ENCODE measurements at regions not wholly inside any gene's neighbourhood (a gene's known extent, or its start where the extent isn't known, plus 50 kb on each side); places are given as distances from the start of the nearest gene placed in this dataset.

DNA sequence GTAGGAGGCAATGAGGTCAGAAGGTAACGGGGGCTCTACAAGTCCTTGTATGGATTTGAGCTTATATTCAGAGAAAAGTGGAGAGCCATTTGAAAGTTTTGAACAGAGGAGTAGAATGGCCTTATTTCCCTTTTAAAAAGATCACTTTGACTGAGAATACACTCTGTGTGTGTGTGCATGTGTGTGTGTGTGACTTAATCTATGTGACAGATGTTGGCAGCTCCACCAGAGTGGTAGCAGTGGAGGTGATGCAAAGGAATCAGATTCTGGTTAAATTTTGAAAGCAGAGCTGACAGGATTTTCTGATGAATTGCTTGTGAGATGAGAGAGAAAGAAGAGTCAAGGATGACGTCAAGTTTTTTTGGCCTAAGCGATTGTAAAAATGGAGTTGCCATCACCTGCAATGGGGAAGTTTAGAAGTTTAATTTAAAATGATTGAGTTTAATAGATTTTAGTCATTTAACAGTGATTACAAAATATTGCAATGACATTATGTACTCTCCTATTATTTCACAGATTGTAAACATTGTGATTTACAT, 172.2 kb upstream of the HEY2 start:
- Histone ChIP-seq H4K20me1 (ENCODE audit: control insufficient read depth, insufficient read depth, low read length, poor library complexity, severe bottlenecking) (no peaks in the 10 kb centered on the region), H3K9ac (ENCODE audit: low read length) (no peak overlapping the region), H3K4me1 (ENCODE audit: control insufficient read depth in 2 of 2, insufficient read depth in 2 of 2, low read length in 2 of 2) (no peaks in the 10 kb centered on the region), H3K9me3 (ENCODE audit: control extremely low read depth in 1 of 3, control insufficient read depth in 2 of 3, insufficient read depth in 1 of 3, low read length in 2 of 3) (no peaks in the 10 kb centered on the region), H2AFZ (ENCODE audit: insufficient read depth, low read depth, low read length, poor library complexity, severe bottlenecking) (no peak overlapping the region), H3K4me2 (replicated peaks; ENCODE audit: low read depth, low read length, poor library complexity, severe bottlenecking) (no peak overlapping the region), H3K4me3 (ENCODE audit: control extremely low read depth in 1 of 5, extremely low read depth in 1 of 5, insufficient read depth in 1 of 5, low read depth in 2 of 5, low read length in 4 of 5) (no peak overlapping the region), H3K27ac (ENCODE audit: low read length in 2 of 2) (no peak overlapping the region), H3K36me3 (replicated peaks in 1 of 2; ENCODE audit: control extremely low read depth in 1 of 2, control insufficient read depth in 1 of 2, extremely low read depth in 1 of 2, insufficient read depth in 2 of 2, low read length in 1 of 2) (no peaks in the 10 kb centered on the region), H3K79me2 (ENCODE audit: control insufficient read depth, insufficient read depth, low read length) (no peaks in the 10 kb centered on the region), H3K27me3 (replicated peaks in 1 of 4; ENCODE audit: control extremely low read depth in 1 of 4, control insufficient read depth in 3 of 4, insufficient read depth in 4 of 4, low read length in 3 of 4) (peaks cover 0 to 4% (median 0%) of the 10 kb centered on the region in 4 experiments)
- H3K4me3 Mint-ChIP-seq: no peak overlapping the region
- ATAC-seq (ENCODE audit: low read depth) (no peak), DNase-seq (no peak)
- ChIA-PET POLR2A (no interaction called here), CTCF (no interaction called here)
- no peaks in the 10 kb centered on the region for H3K9me3 Mint-ChIP-seq (ENCODE audit: insufficient read depth)
- TF ChIP-seq EZH2 (IDR thresholded peaks at IDR 0.05; ENCODE audit: borderline replicate concordance, insufficient read depth, low read depth, low read length, poor library complexity, severe bottlenecking): no peak
- TF ChIP-seq, protein P1, sequence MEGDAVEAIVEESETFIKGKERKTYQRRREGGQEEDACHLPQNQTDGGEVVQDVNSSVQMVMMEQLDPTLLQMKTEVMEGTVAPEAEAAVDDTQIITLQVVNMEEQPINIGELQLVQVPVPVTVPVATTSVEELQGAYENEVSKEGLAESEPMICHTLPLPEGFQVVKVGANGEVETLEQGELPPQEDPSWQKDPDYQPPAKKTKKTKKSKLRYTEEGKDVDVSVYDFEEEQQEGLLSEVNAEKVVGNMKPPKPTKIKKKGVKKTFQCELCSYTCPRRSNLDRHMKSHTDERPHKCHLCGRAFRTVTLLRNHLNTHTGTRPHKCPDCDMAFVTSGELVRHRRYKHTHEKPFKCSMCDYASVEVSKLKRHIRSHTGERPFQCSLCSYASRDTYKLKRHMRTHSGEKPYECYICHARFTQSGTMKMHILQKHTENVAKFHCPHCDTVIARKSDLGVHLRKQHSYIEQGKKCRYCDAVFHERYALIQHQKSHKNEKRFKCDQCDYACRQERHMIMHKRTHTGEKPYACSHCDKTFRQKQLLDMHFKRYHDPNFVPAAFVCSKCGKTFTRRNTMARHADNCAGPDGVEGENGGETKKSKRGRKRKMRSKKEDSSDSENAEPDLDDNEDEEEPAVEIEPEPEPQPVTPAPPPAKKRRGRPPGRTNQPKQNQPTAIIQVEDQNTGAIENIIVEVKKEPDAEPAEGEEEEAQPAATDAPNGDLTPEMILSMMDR (IDR thresholded peaks at IDR 0.05): no peak
- H3K4me1 Mint-ChIP-seq: no peaks in the 10 kb centered on the region
- H3K27me3 Mint-ChIP-seq: peaks cover 20% of the 10 kb centered on the region
- intact Hi-C loops (cut with micrococcal nuclease): no loop called here
- WGBS (ENCODE audit: insufficient coverage): 100% methylated on average over 2 of the region's 3 CpGs
- H3K27ac Mint-ChIP-seq: no peak overlapping the region

DNA sequence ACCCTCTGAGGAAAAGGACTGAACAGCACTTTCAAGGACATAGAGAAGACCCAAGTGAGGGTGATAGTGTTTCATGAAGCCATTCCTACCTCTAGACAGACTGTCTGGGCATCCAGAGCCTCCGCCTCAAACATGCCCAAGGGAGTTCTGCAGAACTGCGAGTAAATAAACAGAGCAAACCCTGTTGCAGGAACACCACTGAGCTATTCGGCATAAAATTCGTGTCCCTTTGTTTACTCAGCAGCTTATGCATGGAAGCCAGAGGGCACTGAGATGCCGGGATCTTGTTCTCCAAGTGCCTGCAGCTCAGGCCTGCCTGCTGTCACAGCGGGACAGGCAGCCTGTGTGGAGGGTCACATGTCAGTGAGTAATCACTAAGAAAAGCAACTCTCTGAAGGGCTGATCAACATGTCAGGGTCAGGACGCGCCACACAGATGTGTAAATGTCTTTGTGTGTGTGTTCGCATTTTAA, 164.9 kb upstream of the HEY2 start:
- H3K9ac ChIP-seq (ENCODE audit: low read length): no peak overlapping the region
- intact Hi-C loops (cut with micrococcal nuclease): no loop called here
- DNase-seq (no peak), ATAC-seq (ENCODE audit: low read depth) (no peak)
- POLR2A ChIA-PET: no interaction called here
- peaks cover 27% of the 10 kb centered on the region for H3K27me3 Mint-ChIP-seq
- H3K36me3 ChIP-seq (replicated peaks in 1 of 2; ENCODE audit: control extremely low read depth in 1 of 2, control insufficient read depth in 1 of 2, extremely low read depth in 1 of 2, insufficient read depth in 2 of 2, low read length in 1 of 2): no peaks in the 10 kb centered on the region
- 90% methylated on average over 6 of the region's 9 CpGs for WGBS (ENCODE audit: insufficient coverage)
- no peaks in the 10 kb centered on the region for H3K9me3 Mint-ChIP-seq (ENCODE audit: insufficient read depth)
- no peak overlapping the region for H3K4me3 Mint-ChIP-seq
- no peak overlapping the region for H3K27ac ChIP-seq (ENCODE audit: low read length in 2 of 2)
- no peaks in the 10 kb centered on the region for H3K4me1 ChIP-seq (ENCODE audit: control insufficient read depth in 2 of 2, insufficient read depth in 2 of 2, low read length in 2 of 2)
- no peaks in the 10 kb centered on the region for H3K9me3 ChIP-seq (ENCODE audit: control extremely low read depth in 1 of 3, control insufficient read depth in 2 of 3, insufficient read depth in 1 of 3, low read length in 2 of 3)
- TF ChIP-seq, protein P1 (IDR thresholded peaks at IDR 0.05): no peak
- TF ChIP-seq EZH2 (IDR thresholded peaks at IDR 0.05; ENCODE audit: borderline replicate concordance, insufficient read depth, low read depth, low read length, poor library complexity, severe bottlenecking): no peak
- H2AFZ ChIP-seq (ENCODE audit: insufficient read depth, low read depth, low read length, poor library complexity, severe bottlenecking): no peak overlapping the region
- no peak overlapping the region for H3K4me3 ChIP-seq (ENCODE audit: control extremely low read depth in 1 of 5, extremely low read depth in 1 of 5, insufficient read depth in 1 of 5, low read depth in 2 of 5, low read length in 4 of 5)
- CTCF ChIA-PET: no interaction called here
- no peaks in the 10 kb centered on the region for H3K4me1 Mint-ChIP-seq
- no peak overlapping the region for H3K4me2 ChIP-seq (replicated peaks; ENCODE audit: low read depth, low read length, poor library complexity, severe bottlenecking)
- H3K27me3 ChIP-seq (replicated peaks in 1 of 4; ENCODE audit: control extremely low read depth in 1 of 4, control insufficient read depth in 3 of 4, insufficient read depth in 4 of 4, low read length in 3 of 4): no peaks in the 10 kb centered on the region
- H3K79me2 ChIP-seq (ENCODE audit: control insufficient read depth, insufficient read depth, low read length): no peaks in the 10 kb centered on the region
- no peaks in the 10 kb centered on the region for H4K20me1 ChIP-seq (ENCODE audit: control insufficient read depth, insufficient read depth, low read length, poor library complexity, severe bottlenecking)
- no peak overlapping the region for H3K27ac Mint-ChIP-seq
